ENCODE measurements at regions not wholly inside any gene's neighbourhood (a gene's known extent, or its start where the extent isn't known, plus 50 kb on each side); places are given as distances from the start of the nearest gene placed in this dataset.

- TF ChIP-seq CTCF (IDR thresholded peaks at IDR 0.05; ENCODE audit: borderline replicate concordance, extremely low read depth, low read length, poor library complexity, severe bottlenecking): no peak
- TF ChIP-seq EZH2 (IDR thresholded peaks at IDR 0.05; ENCODE audit: borderline replicate concordance, low read depth, low read length, severe bottlenecking): no peak
Observed at GRCh38 chr6:148269386-148269785, 73.3 kb upstream of the SASH1 start.
